Endothelial cell (in vitro differentiated cells): ENCODE measurements at regions not wholly inside any gene's neighbourhood (a gene's known extent, or its start where the extent isn't known, plus 50 kb on each side); places are given as distances from the start of the nearest gene placed in this dataset.

Experiments used
- DNase-seq: peaks from one replicate; pipeline ENCODE4 v3.0.0; 2021; ENCODE audit warnings: low spot score
- H3K27ac Mint-ChIP-seq: one replicate; pipeline ENCODE4 v1.8.0; 2021; ENCODE audit warnings: mixed read lengths, inconsistent platforms; ENCODE audit not compliant: unreplicated experiment
- H3K27me3 Mint-ChIP-seq: one replicate; pipeline ENCODE4 v1.8.0; 2021; ENCODE audit warnings: mild to moderate bottlenecking, moderate library complexity, mixed read lengths, inconsistent platforms; ENCODE audit not compliant: unreplicated experiment
- H3K36me3 Mint-ChIP-seq: one replicate; pipeline ENCODE4 v1.8.0; 2021; ENCODE audit warnings: mild to moderate bottlenecking, low read depth, mixed read lengths, inconsistent platforms; ENCODE audit not compliant: unreplicated experiment
- H3K4me1 Mint-ChIP-seq: one replicate; pipeline ENCODE4 v1.8.0; 2021; ENCODE audit warnings: mild to moderate bottlenecking, mixed read lengths, inconsistent platforms; ENCODE audit not compliant: unreplicated experiment
- H3K4me3 Mint-ChIP-seq: one replicate; pipeline ENCODE4 v1.8.0; 2021; ENCODE audit warnings: mild to moderate bottlenecking, mixed read lengths, inconsistent platforms; ENCODE audit not compliant: unreplicated experiment
- H3K9me3 Mint-ChIP-seq: one replicate; pipeline ENCODE4 v1.8.0; 2021; ENCODE audit warnings: mixed read lengths, inconsistent platforms; ENCODE audit not compliant: unreplicated experiment
- TF ChIP-seq, protein P1 (sequence below): fragments of 200-600 bp; sonication (generic); IDR thresholded peaks from one replicate; pipeline ENCODE4 v1.5.0; 2021; ENCODE audit warnings: antibody characterized with exemption; ENCODE audit not compliant: unreplicated experiment

DNA sequence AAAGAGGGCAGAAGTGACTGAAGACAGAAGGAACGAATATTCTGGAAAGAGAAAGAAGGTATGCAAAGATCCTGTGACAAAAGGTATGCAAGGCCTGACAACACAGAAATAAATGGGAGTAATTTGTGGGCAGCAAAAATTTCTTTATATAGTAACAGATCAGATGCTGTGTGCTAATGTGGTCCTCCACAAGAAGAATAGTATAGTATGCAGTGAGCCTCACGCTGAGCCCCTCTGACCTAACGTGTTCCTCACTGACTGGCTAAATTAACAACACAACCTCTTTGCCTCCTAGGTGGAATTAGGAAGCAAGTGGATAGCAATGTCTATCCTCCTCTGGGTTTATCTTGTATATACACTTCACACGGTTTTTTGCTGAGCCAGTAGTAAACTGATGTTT lies 143.1 kb upstream of the SESN3 start:
- TF ChIP-seq, protein P1, sequence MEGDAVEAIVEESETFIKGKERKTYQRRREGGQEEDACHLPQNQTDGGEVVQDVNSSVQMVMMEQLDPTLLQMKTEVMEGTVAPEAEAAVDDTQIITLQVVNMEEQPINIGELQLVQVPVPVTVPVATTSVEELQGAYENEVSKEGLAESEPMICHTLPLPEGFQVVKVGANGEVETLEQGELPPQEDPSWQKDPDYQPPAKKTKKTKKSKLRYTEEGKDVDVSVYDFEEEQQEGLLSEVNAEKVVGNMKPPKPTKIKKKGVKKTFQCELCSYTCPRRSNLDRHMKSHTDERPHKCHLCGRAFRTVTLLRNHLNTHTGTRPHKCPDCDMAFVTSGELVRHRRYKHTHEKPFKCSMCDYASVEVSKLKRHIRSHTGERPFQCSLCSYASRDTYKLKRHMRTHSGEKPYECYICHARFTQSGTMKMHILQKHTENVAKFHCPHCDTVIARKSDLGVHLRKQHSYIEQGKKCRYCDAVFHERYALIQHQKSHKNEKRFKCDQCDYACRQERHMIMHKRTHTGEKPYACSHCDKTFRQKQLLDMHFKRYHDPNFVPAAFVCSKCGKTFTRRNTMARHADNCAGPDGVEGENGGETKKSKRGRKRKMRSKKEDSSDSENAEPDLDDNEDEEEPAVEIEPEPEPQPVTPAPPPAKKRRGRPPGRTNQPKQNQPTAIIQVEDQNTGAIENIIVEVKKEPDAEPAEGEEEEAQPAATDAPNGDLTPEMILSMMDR: no peak
- H3K27me3 Mint-ChIP-seq: peaks cover 5% of the 10 kb centered on the region
- no peak overlapping the region for H3K27ac Mint-ChIP-seq
- H3K4me1 Mint-ChIP-seq: peaks cover 2% of the 10 kb centered on the region
- no peak overlapping the region for H3K4me3 Mint-ChIP-seq
- DNase-seq: no peak
- no peaks in the 10 kb centered on the region for H3K9me3 Mint-ChIP-seq
- no peaks in the 10 kb centered on the region for H3K36me3 Mint-ChIP-seq

DNA sequence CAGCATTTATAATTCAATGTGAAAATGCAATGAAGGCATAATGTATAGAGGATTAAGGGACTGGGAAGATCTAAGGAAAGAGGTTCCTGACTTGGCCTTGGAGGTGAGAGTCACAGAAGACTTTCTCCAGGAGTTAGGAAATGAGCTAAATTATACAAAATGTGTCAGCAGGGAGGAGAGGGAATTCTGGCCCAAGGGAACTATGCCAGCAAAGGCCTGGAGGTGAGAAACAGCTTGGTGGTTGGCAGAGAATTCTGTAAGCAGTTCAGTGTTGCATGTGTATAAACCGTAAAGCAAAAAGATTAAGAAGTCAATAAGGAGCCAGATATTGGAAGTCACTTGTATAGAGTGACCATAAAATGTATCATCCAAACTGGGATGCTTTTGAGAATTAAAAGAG lies 142.2 kb upstream of the SESN3 start:
- no peaks in the 10 kb centered on the region for H3K4me1 Mint-ChIP-seq
- no peak overlapping the region for H3K27ac Mint-ChIP-seq
- DNase-seq: no peak
- peaks cover 5% of the 10 kb centered on the region for H3K27me3 Mint-ChIP-seq
- no peaks in the 10 kb centered on the region for H3K9me3 Mint-ChIP-seq
- no peaks in the 10 kb centered on the region for H3K36me3 Mint-ChIP-seq
- TF ChIP-seq, protein P1: no peak
- no peak overlapping the region for H3K4me3 Mint-ChIP-seq

DNA sequence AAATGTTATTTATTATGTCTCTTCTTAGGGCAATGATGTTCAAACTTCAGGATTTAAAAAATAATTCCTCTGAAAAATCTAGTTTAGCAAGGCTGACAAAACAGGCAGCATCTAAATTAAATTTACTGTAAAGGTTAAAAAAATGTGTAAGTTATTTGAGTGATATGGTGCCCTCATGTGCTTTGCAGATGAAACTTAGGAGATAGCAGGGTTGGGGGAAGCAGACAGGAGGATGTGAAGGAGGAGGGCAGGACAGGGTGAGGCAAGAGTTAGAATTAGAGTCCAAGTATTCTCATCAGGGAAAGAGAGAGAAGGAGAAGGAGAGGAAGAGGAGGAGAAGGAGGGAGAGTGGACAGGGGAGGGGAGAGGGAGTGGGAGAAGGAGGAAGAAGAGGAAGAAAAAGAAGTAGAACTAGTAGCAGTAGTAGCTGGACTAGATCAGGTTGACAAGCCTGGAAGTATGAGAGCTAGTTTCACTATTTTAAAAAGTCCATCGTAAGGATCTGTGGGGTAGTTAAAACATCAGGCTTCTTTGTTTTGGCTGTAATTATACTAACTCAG lies 141.2 kb upstream of the SESN3 start:
- Mint-ChIP-seq H3K27ac (no peak overlapping the region), H3K4me1 (no peaks in the 10 kb centered on the region), H3K4me3 (no peak overlapping the region), H3K36me3 (no peaks in the 10 kb centered on the region), H3K9me3 (no peaks in the 10 kb centered on the region), H3K27me3 (peaks cover 5% of the 10 kb centered on the region)
- TF ChIP-seq, protein P1: no peak
- no peak for DNase-seq

DNA sequence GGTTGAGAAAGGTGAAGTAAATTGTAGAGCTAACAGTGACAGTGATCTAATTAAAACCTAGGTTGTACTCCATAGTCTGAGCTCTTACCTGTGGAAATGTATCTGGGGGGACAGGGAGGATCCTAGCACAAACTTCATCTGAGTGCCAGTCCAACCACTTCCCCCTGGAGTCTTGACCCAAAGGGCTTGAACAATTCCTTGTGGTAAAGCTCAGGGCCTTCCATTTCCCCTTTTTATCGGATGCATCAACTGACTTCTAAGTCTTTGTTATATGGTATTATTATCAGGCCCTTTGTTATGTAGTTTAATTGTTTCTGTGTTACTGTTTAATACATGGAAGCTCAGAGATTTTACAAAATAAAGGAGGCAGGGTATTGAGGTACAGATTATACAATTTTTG lies 140.2 kb upstream of the SESN3 start:
- Mint-ChIP-seq H3K4me1 (no peaks in the 10 kb centered on the region), H3K9me3 (no peaks in the 10 kb centered on the region), H3K4me3 (no peak overlapping the region), H3K36me3 (no peaks in the 10 kb centered on the region), H3K27ac (no peak overlapping the region), H3K27me3 (peaks cover 5% of the 10 kb centered on the region)
- TF ChIP-seq, protein P1: no peak
- no peak for DNase-seq

DNA sequence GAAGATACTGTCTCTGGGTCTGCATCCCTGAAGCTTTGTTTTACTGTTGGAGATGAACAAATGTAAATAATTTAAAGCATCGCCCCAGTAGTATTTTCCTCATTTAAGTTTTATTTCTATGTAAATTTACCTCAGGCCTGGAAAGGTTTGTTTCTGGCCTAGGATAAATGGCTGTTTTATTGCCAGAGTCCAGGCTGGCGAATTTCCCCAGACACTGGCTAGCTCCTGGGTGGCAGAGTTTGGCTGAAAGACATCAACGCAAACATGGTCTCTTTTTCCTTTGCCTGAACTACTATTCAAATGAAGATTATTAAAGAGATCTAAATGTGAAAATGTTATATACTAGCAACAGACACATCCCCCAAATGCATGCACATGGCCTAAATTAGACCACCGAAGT lies 136.7 kb upstream of the SESN3 start:
- Mint-ChIP-seq H3K9me3 (no peaks in the 10 kb centered on the region), H3K27ac (no peak overlapping the region), H3K36me3 (no peaks in the 10 kb centered on the region), H3K4me1 (peaks cover 4% of the 10 kb centered on the region), H3K4me3 (no peak overlapping the region), H3K27me3 (peaks cover 3% of the 10 kb centered on the region)
- TF ChIP-seq, protein P1: no peak
- DNase-seq: no peak
